ENCODE measurements at regions not wholly inside any gene's neighbourhood (a gene's known extent, or its start where the extent isn't known, plus 50 kb on each side); places are given as distances from the start of the nearest gene placed in this dataset.

DNA sequence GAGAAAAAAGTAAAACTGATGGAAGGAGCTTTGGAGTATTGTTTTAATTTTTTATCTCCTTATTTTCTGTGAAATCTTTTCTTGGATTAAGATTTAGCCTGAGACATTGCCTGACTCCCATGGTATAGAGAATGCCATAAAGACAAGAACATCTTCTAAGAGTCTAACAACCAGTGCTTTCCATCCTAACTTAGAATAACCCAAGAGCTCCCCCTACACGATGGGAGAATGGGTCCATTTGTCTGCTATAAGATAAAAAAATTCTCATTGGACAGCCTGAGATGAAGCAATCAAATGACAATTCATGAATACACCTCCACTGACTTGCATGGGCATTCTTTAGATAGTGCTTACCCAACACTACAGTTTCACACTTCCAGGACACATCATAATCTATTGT lies 478.1 kb downstream of the TTLL7 start:
- TF ChIP-seq POLR2A (IDR thresholded peaks at IDR 0.05), result no peak
- TF ChIP-seq POLR2AphosphoS5 (IDR thresholded peaks at IDR 0.05), result no peak
- TF ChIP-seq, protein P1, sequence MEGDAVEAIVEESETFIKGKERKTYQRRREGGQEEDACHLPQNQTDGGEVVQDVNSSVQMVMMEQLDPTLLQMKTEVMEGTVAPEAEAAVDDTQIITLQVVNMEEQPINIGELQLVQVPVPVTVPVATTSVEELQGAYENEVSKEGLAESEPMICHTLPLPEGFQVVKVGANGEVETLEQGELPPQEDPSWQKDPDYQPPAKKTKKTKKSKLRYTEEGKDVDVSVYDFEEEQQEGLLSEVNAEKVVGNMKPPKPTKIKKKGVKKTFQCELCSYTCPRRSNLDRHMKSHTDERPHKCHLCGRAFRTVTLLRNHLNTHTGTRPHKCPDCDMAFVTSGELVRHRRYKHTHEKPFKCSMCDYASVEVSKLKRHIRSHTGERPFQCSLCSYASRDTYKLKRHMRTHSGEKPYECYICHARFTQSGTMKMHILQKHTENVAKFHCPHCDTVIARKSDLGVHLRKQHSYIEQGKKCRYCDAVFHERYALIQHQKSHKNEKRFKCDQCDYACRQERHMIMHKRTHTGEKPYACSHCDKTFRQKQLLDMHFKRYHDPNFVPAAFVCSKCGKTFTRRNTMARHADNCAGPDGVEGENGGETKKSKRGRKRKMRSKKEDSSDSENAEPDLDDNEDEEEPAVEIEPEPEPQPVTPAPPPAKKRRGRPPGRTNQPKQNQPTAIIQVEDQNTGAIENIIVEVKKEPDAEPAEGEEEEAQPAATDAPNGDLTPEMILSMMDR (IDR thresholded peaks at IDR 0.05), result no peak
- TF ChIP-seq EP300 (IDR thresholded peaks at IDR 0.05), result no peak

Measured in upper lobe of left lung (tissue), 4 donors.